Erythroblast (primary cell): ENCODE measurements at regions not wholly inside any gene's neighbourhood (a gene's known extent, or its start where the extent isn't known, plus 50 kb on each side); places are given as distances from the start of the nearest gene placed in this dataset.

Source experiments
- GATA1 ChIP-seq: IDR thresholded peaks from 2 replicates; pipeline ENCODE4 v1.6.1; 2011; ENCODE audit warnings: low read depth, mild to moderate bottlenecking, control low read depth, low read length, moderate library complexity
- POLR2A ChIP-seq: IDR thresholded peaks from 2 replicates; pipeline ENCODE4 v1.6.1; 2011; ENCODE audit warnings: mild to moderate bottlenecking, low read length

- TF ChIP-seq POLR2A (no peak), GATA1 (no peak)
These were observed 627.0 kb downstream of the BCOR start for GRCh38 chrX:39470588-39471407.
